CD4-positive, CD25-positive, alpha-beta regulatory T cell (primary cell): ENCODE measurements at regions not wholly inside any gene's neighbourhood (a gene's known extent, or its start where the extent isn't known, plus 50 kb on each side); places are given as distances from the start of the nearest gene placed in this dataset.

Experiments
- ATAC-seq, 2 donors: fragments of 150-1000 bp; cut with Tn5 transposase; one replicate each; pipeline ENCODE4 v1.10.0; 2021; ENCODE audit warnings: low read depth in 2 of 2, moderate number of reproducible peaks in 2 of 2, moderate library complexity in 1 of 2
- DNase-seq, 3 donors: peaks; one replicate each; pipeline versions ENCODE4 v3.0.0 to v3.0.0-alpha.2; 2012 to 2022; ENCODE audit warnings: mixed read lengths in 1 of 3
- H3K27ac ChIP-seq: one replicate; pipeline ENCODE4 v1.7.0; 2013; ENCODE audit warnings: mild to moderate bottlenecking, low read length; ENCODE audit not compliant: insufficient read depth, poor library complexity, severe bottlenecking
- H3K27me3 ChIP-seq: one replicate; pipeline ENCODE4 v1.7.0; 2013; ENCODE audit warnings: low read length; ENCODE audit not compliant: control insufficient read depth, insufficient read depth
- H3K36me3 ChIP-seq: one replicate; pipeline ENCODE4 v1.7.0; 2013; ENCODE audit warnings: mild to moderate bottlenecking, low read length, moderate library complexity; ENCODE audit not compliant: control insufficient read depth, insufficient read depth
- H3K4me1 ChIP-seq: 2 replicates; pipeline ENCODE4 v1.7.0; 2013; ENCODE audit warnings: mild to moderate bottlenecking, low read length; ENCODE audit not compliant: insufficient read depth, control insufficient read depth, poor library complexity, severe bottlenecking
- H3K4me3 ChIP-seq: one replicate; pipeline ENCODE4 v1.7.0; 2013; ENCODE audit warnings: low read depth, mild to moderate bottlenecking, low read length, moderate library complexity
- H3K9me3 ChIP-seq, 2 experiments: 1 replicate in 1 of 2; 2 replicates in 1 of 2; pipeline ENCODE4 v1.7.0; 2013; ENCODE audit warnings: low read length in 2 of 2, mild to moderate bottlenecking in 1 of 2, moderate library complexity in 1 of 2; ENCODE audit not compliant: control insufficient read depth in 2 of 2
- H3K27ac Mint-ChIP-seq, 3 donors: one replicate each; pipeline ENCODE4 v1.8.0; 2020 to 2022; ENCODE audit warnings: mild to moderate bottlenecking in 3 of 3, mixed read lengths in 3 of 3, moderate library complexity in 2 of 3
- H3K27me3 Mint-ChIP-seq: one replicate; pipeline ENCODE4 v1.8.0; 2022; ENCODE audit warnings: mild to moderate bottlenecking, mixed read lengths
- H3K36me3 Mint-ChIP-seq: one replicate; pipeline ENCODE4 v1.8.0; 2020; ENCODE audit warnings: mixed read lengths
- H3K4me1 Mint-ChIP-seq, 4 donors: one replicate each; pipeline ENCODE4 v1.8.0; 2020 to 2022; ENCODE audit warnings: mixed read lengths in 4 of 4, mild to moderate bottlenecking in 1 of 4
- H3K4me3 Mint-ChIP-seq, 4 donors: one replicate each; pipeline ENCODE4 v1.8.0; 2020 to 2022; ENCODE audit warnings: mild to moderate bottlenecking in 4 of 4, mixed read lengths in 4 of 4, moderate library complexity in 3 of 4
- H3K9me3 Mint-ChIP-seq, 7 donors: one replicate each; pipeline ENCODE4 v1.8.0; 2020 to 2022; ENCODE audit warnings: mixed read lengths in 7 of 7, mild to moderate bottlenecking in 3 of 7, moderate library complexity in 2 of 7

- H3K36me3 Mint-ChIP-seq: no peaks in the 10 kb centered on the region
- no peak overlapping the region for H3K4me3 Mint-ChIP-seq
- no peak overlapping the region for H3K4me3 ChIP-seq
- H3K27me3 Mint-ChIP-seq: no peaks in the 10 kb centered on the region
- H3K9me3 Mint-ChIP-seq: peaks cover 0 to 5% (median 0%) of the 10 kb centered on the region in 7 donors
- no peaks in the 10 kb centered on the region for H3K4me1 ChIP-seq
- no peak overlapping the region for H3K27ac Mint-ChIP-seq
- no peak for ATAC-seq
- no peaks in the 10 kb centered on the region for H3K27me3 ChIP-seq
- no peaks in the 10 kb centered on the region for H3K36me3 ChIP-seq
- H3K4me1 Mint-ChIP-seq: peaks cover 0 to 4% (median 0%) of the 10 kb centered on the region in 4 donors
- no peak overlapping the region for H3K27ac ChIP-seq
- no peaks in the 10 kb centered on the region for H3K9me3 ChIP-seq
- no peak for DNase-seq
Measured at GRCh38 chr4:24433515-24434214, 150.7 kb downstream of the DHX15 start.

- Histone ChIP-seq H3K27ac (no peak overlapping the region), H3K36me3 (no peaks in the 10 kb centered on the region), H3K9me3 (no peaks in the 10 kb centered on the region), H3K27me3 (no peaks in the 10 kb centered on the region), H3K4me1 (no peaks in the 10 kb centered on the region), H3K4me3 (no peak overlapping the region)
- ATAC-seq (no peak), DNase-seq (no peak)
- H3K9me3 Mint-ChIP-seq: peaks cover 0 to 3% (median 0%) of the 10 kb centered on the region in 7 donors
- no peaks in the 10 kb centered on the region for H3K36me3 Mint-ChIP-seq
- no peak overlapping the region for H3K4me3 Mint-ChIP-seq
- H3K4me1 Mint-ChIP-seq: peaks cover 0 to 4% (median 0%) of the 10 kb centered on the region in 4 donors
- H3K27me3 Mint-ChIP-seq: no peaks in the 10 kb centered on the region
- no peak overlapping the region for H3K27ac Mint-ChIP-seq
Measured at GRCh38 chr4:24428850-24429249, 155.5 kb downstream of the DHX15 start.

- Mint-ChIP-seq H3K4me3 (no peak overlapping the region), H3K9me3 (peaks cover 0 to 2% (median 0%) of the 10 kb centered on the region in 7 donors), H3K36me3 (no peaks in the 10 kb centered on the region), H3K4me1 (no peaks in the 10 kb centered on the region), H3K27me3 (no peaks in the 10 kb centered on the region), H3K27ac (no peak overlapping the region)
- H3K4me3 ChIP-seq: no peak overlapping the region
- ATAC-seq (no peak), DNase-seq (no peak)
- H3K27me3 ChIP-seq: no peaks in the 10 kb centered on the region
- no peaks in the 10 kb centered on the region for H3K4me1 ChIP-seq
- no peak overlapping the region for H3K27ac ChIP-seq
- no peaks in the 10 kb centered on the region for H3K36me3 ChIP-seq
- no peaks in the 10 kb centered on the region for H3K9me3 ChIP-seq
Measured at GRCh38 chr4:24426557-24426956, 157.8 kb downstream of the DHX15 start.

GRCh38 chr4:24425863-24426262 is 158.5 kb downstream of the DHX15 start:
- no peaks in the 10 kb centered on the region for H3K9me3 ChIP-seq
- no peak overlapping the region for H3K27ac ChIP-seq
- Mint-ChIP-seq H3K4me3 (no peak overlapping the region), H3K27ac (no peak overlapping the region), H3K4me1 (no peaks in the 10 kb centered on the region), H3K9me3 (peaks cover 0 to 2% (median 0%) of the 10 kb centered on the region in 7 donors), H3K27me3 (no peaks in the 10 kb centered on the region), H3K36me3 (no peaks in the 10 kb centered on the region)
- H3K4me3 ChIP-seq: no peak overlapping the region
- no peaks in the 10 kb centered on the region for H3K36me3 ChIP-seq
- H3K4me1 ChIP-seq: no peaks in the 10 kb centered on the region
- ATAC-seq (no peak), DNase-seq (no peak)
- H3K27me3 ChIP-seq: no peaks in the 10 kb centered on the region

GRCh38 chr4:24423670-24424069 is 160.7 kb downstream of the DHX15 start:
- Mint-ChIP-seq H3K27me3 (no peaks in the 10 kb centered on the region), H3K4me1 (peaks cover 0 to 4% (median 3%) of the 10 kb centered on the region in 4 donors), H3K9me3 (peaks cover 0 to 2% (median 0%) of the 10 kb centered on the region in 7 donors), H3K36me3 (no peaks in the 10 kb centered on the region), H3K27ac (no peak overlapping the region), H3K4me3 (no peak overlapping the region)
- H3K9me3 ChIP-seq: no peaks in the 10 kb centered on the region
- H3K27ac ChIP-seq: no peak overlapping the region
- no peak overlapping the region for H3K4me3 ChIP-seq
- no peaks in the 10 kb centered on the region for H3K27me3 ChIP-seq
- no peak for ATAC-seq
- H3K36me3 ChIP-seq: no peaks in the 10 kb centered on the region
- no peak for DNase-seq
- H3K4me1 ChIP-seq: no peaks in the 10 kb centered on the region

GRCh38 chr4:24422644-24423043 is 161.7 kb downstream of the DHX15 start:
- H3K27ac ChIP-seq: no peak overlapping the region
- no peaks in the 10 kb centered on the region for H3K36me3 Mint-ChIP-seq
- no peak for DNase-seq
- H3K9me3 Mint-ChIP-seq: peaks cover 0 to 2% (median 0%) of the 10 kb centered on the region in 7 donors
- no peaks in the 10 kb centered on the region for H3K27me3 Mint-ChIP-seq
- no peaks in the 10 kb centered on the region for H3K27me3 ChIP-seq
- peaks cover 0 to 4% (median 3%) of the 10 kb centered on the region in 4 donors for H3K4me1 Mint-ChIP-seq
- H3K4me3 ChIP-seq: no peak overlapping the region
- no peaks in the 10 kb centered on the region for H3K36me3 ChIP-seq
- no peaks in the 10 kb centered on the region for H3K9me3 ChIP-seq
- no peak for ATAC-seq
- H3K4me1 ChIP-seq: no peaks in the 10 kb centered on the region
- H3K4me3 Mint-ChIP-seq: no peak overlapping the region
- H3K27ac Mint-ChIP-seq: no peak overlapping the region

- H3K27me3 Mint-ChIP-seq: peaks cover 4% of the 10 kb centered on the region
- Histone ChIP-seq H3K4me1 (no peaks in the 10 kb centered on the region), H3K4me3 (no peak overlapping the region), H3K9me3 (no peaks in the 10 kb centered on the region), H3K27me3 (no peaks in the 10 kb centered on the region), H3K27ac (no peak overlapping the region), H3K36me3 (no peaks in the 10 kb centered on the region)
- peak; percentile 13 to 64 (median 45) for DNase-seq
- H3K27ac Mint-ChIP-seq: peak overlapping the region in 1 of 3 donors; percentile 27
- ATAC-seq: peak in 1 of 2 donors; percentile 43
- H3K4me1 Mint-ChIP-seq: peaks cover 0 to 4% (median 3%) of the 10 kb centered on the region in 4 donors
- no peaks in the 10 kb centered on the region for H3K36me3 Mint-ChIP-seq
- H3K9me3 Mint-ChIP-seq: peaks cover 0 to 2% (median 0%) of the 10 kb centered on the region in 7 donors
- no peak overlapping the region for H3K4me3 Mint-ChIP-seq
Measured at GRCh38 chr4:24419181-24420034, 164.9 kb downstream of the DHX15 start.
